Nucleus accumbens (tissue), 56 donors: ENCODE measurements at regions not wholly inside any gene's neighbourhood (a gene's known extent, or its start where the extent isn't known, plus 50 kb on each side); places are given as distances from the start of the nearest gene placed in this dataset.
"Not testable (repeated sequence)": the region's sequence is repeated elsewhere in the genome, so short reads cannot be mapped to it uniquely, and the experiment has no call there.

Experiments
- DNase-seq, 56 donors: peaks; one replicate each; lab custom pipeline; 2025; lab: John Stamatoyannopoulos, UW

DNA sequence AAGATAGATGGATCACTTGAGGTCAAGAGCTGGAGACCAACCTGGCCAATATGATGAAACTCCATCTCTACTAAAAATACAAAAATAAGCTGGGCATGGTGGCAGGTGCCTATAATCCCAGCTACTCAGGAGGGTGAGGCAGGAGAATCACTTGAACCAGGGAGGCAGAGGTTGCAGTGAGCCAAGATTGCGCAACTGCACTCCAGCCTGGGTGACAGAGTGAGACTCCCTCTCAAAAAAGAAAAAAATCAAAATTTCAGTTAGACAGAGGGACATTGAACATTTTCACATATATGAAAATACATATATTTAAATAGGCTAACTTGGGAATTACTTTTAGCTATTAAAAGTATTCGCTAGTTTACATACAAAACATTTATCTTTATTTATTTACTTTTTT, 293.6 kb upstream of the KCNH7 start:
- not testable (repeated sequence) for DNase-seq

DNA sequence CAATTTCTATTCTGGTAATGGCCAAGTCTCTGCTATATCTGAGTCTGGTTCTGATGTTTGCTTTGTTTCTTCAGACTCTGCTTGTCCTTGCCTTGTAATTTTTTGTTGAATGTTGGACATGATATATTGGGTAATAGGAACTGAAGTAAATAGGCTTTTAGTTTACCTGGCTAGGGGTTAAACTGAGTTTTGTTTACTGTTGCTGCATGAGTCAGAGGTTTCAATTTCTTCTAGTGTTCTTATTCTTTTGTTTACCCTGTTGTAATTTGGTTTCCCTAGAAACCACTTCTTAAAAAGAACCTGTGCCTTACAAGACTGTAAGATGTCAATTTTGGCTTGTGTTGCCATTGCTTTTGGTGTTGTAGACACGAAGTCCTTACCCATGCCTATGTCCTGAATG, 285.0 kb upstream of the KCNH7 start:
- DNase-seq, result no peak

DNA sequence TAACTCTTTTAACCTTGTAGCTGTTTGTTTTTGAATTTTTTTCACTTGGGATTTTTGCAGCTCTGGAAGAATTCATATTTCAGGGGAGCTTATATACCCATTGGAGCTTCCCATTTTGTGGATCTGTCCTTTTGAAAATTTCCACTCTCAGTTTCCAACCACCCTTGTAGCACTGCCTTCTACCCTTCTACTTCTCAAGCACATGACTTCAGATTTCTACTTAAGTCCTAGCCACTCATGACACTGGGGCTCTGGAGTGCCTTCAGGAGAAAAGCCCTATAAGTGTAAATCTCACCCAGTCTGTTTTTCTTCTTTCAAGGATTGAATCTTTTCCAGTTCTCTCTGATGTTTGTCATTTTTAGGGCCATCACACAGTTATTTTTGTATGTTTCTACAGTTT, 283.7 kb upstream of the KCNH7 start:
- DNase-seq, result no peak

DNA sequence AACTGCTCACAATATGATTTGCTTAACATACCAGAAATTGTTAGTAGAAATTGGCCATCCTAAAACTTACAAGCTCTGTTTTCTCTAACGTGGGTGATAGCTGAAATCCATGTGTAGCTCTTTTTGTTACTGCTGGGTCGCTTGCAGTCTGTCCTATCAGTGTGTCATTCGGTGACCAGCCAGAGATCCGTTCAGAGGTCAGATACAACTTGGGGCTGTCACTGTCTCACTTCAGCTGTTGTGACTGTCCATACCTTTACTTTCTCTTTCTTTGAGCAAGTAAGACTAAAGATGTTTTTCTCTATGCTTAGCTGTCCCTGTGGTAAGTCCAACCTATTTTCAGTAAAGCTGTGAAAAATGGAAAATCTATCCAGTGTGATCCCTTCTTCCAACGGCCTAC, 282.9 kb upstream of the KCNH7 start:
- no peak for DNase-seq

DNA sequence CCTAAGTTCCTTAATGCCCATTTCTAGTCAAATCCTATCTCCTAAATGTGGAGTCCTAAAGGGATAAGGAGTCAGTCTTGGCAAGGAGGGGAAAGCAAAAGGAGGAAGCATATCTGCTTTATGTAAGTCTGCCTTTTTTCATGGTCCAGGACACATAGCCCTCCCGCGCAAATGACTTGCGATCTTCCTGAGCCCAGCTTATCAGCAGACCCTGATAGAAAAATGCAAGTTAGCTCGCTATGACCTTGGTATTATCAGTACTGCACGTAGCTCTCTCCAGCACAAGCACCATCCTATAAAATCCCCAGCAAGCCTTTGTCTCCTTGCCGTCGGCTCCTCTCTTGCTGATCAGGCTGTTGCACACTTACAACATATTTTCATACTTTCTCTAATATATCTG, 281.4 kb upstream of the KCNH7 start:
- no peak for DNase-seq

DNA sequence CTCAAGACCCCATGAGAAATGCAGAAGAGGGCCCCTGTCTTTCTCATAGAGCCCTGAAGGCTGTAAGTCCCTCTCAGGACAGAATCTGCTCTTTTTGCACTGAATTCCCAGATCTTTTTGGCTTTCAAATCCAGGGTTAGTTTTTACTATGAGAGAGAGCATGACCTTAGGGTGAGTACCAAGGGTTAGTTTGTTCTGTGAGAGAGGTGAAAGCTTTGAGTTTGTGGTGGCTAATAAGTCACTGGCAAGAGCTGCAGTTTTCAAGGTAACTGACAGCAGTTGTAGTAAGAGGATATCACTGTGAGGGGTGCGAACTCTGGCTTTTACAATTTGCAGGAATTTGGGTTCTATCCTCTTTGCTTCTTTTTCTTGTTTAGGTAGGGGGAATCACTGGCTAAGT, 248.4 kb upstream of the KCNH7 start:
- no peak for DNase-seq

DNA sequence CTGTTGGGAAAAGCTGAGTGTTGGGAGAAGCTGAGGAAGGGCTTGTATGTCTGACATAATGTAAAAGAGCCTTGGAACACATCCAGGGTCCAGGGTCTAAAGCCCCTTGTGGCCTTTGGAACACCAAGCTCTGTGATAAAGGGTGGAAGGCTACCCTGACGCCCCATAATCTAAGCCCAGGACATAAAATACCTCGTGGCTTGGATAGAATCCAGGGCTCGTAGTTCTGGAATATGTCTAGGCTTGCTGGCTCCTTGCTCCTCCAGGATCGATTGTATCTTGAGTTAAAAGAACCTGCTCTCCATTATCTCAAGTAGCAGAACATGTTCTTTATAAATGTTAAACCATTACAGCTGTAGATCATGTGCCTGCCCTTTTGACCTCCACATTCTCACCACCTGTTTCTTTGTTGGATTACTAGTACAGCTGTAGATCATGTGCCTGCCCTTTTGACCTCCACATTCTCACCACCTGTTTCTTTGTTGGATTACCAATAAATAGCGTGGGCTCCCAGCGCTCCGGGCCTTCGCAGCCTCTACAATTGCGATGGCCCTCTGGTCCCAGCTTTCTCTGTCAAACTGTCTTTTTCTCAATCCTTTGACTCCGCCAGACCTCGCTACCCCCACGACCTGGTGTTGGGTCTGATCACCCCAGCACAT, 246.9 kb upstream of the KCNH7 start:
- DNase-seq, result not testable (repeated sequence)

DNA sequence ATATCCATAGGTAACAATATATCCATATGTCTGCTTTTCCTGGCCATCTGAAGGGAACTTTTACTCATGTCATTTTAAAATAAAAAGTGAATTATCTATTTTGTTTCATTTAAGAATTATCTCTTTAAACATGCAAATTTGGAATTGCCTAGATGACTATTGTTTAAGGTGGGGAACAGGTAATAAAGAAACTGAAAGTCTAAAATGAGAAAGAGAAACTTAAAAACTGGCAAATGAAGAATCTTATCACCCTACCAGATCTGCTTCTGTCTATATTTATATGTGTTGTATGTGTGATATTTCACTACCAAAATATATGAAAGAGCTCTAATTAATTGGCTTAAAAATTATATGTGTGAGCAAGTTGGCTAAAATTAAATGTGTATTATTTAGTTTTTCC, 243.2 kb upstream of the KCNH7 start:
- DNase-seq, result no peak

DNA sequence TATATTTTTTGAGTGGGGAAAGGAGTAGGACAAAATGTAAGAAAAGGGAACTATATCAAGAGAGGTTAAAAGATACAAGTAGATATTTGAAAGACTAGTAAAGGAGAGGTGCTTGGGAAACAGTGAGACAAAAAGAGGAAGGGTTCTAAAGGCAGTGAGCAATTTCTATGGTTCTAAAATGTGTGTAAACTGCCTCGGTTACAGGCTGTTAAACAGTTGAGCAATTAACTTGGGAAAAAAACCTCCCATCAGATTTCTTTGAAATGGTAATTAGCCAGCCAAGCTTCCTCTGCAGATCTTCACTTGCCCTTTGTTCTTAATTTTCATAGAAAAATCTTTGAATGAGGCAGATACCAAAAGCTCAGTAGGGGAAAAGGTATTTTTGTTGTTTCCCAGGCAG, 238.7 kb upstream of the KCNH7 start:
- DNase-seq, result no peak

DNA sequence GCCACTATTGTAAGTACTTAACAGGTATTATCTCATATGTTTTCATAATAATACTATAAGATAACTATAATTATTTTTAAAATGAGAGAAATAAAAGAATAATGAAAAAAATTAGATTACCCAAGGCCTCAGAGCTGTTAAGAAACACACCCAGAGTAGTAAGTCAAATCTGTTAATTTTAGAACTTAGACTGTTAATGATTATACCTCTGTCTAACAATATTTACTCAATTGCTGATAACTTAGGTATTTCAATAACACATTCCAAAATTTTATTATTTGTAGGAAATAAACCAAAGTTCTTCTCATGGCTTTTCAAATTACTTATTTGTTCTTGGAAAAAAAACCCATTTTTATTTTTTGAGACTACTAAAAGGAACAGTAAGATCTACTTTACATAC, 227.5 kb upstream of the KCNH7 start:
- no peak for DNase-seq

DNA sequence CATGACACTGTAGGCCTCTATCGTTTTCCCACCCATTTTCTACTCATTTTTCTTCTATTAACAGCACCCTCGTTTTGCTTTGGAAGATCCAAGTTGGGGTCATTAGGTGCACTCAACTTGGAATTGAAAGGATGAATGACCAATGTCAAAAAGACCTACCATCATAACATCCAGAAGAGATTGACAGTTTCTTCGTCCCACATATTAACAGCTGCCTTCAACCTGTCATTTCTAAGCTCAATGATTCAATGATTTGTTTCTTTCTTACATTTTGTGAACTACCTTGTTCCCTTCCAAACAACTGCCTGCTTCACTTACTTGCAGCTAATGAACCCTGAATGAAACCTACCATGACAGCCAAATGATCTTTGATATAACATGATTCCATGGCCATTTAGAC, 224.0 kb upstream of the KCNH7 start:
- no peak for DNase-seq

DNA sequence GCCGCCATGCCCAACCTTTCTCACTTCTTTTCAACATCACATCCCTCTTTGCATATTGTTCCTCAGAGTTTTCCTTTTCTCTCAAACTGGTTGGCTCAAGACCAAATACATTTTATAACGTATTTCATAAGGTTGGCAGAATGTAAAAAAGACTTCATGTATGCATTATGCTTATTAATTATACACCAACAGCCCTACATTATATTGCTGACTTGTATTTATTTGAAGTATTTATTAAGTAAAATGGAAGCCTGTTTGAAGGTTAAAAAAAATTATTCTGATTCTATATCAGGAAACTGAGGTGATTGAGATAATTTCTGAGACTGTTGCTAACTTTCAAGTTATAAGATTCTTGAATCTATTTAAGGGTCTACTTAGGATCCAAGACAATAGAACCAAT, 208.0 kb upstream of the KCNH7 start:
- DNase-seq, result no peak

DNA sequence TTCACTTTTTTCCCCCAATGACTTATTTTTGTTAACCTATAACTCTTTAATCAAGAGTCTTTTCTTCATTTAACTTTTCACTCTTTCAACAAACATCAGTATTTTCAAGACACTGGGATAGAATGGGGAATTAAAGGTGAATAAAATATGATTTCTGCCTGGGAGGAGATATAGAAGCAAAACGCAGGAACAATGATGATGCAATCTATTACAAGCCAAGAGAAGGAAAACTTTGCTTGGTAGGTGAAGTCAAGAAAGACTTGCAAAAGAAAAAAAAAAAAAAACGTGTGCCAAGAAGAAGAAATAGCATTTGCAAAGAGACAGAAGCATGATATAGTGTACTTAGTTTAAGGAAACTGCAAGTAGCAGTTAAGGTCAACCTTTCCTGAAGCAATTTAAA, 207.3 kb upstream of the KCNH7 start:
- DNase-seq, result no peak

DNA sequence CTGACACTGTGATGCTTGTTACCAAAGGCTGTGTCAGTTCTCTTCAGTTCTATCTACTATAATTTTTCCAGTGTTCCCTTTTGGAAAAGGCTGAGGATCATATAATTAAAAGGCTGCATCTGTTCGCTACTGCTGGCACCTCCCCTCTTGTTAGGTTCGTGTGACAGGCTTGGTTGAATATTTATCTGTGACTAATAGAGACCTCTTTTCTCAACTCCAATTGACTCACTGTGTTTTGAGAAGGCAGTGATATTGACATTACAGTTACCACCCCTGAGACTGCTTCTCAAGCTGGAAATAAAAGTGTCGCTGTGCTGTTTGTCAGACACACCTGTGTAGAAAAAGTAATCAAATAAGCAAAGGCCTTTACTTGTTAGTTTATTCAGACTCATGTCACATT, 205.5 kb upstream of the KCNH7 start:
- DNase-seq, result no peak

DNA sequence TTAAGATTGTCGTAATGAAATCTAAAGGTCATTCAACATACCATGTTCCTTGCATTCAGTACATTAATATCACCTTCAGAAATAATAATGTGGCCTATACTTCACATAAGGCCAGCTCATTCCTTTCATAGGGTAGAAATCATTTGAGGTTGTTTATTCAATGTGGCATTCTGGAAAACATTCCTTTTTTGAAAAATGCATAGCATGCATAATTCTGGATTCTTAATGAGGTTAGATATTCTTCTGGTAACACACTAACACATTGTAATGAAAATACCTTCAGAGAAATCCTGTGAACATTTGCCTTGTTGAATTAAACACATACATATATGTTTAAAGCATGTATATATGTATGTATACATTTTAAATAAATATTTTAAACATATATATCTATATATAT, 204.6 kb upstream of the KCNH7 start:
- no peak for DNase-seq

DNA sequence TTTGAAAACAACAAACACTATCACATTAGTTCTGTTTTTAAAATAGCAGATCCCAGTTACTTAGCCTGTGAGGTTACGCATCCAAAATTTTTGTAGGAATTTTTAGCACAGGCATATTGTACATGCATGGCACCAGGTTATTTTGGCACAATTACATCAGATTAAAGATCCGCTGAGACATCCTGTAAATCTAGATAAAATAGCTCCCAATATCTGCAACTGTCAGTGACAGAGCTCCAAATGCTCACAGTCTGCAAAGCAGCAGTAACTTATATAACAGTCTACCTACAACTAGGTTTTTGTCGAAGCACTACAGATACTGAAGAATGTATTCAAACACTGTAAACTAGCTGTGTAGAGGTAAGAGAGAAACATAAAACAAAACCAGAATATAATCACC, 200.7 kb upstream of the KCNH7 start:
- DNase-seq, result peak in 2 of 56 donors; percentile 2 to 4

DNA sequence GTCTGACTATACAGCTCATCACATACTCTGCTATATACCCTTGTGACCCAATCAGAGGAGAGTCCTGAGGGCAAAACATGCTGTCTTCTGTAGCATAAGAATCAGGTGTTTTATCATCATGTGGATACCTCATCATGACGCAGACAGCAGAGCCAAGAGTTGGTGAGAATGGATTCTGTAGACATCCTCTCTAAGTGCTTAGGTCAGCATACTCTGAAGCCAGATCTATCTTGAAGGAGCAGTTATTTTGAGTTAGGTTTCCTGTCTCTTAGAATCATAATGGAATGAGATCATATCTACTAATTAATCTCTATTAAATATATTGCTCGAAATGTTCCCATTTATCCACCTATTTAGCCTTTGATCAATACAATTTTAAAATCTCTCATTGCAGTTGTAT, 190.2 kb upstream of the KCNH7 start:
- DNase-seq, result no peak

DNA sequence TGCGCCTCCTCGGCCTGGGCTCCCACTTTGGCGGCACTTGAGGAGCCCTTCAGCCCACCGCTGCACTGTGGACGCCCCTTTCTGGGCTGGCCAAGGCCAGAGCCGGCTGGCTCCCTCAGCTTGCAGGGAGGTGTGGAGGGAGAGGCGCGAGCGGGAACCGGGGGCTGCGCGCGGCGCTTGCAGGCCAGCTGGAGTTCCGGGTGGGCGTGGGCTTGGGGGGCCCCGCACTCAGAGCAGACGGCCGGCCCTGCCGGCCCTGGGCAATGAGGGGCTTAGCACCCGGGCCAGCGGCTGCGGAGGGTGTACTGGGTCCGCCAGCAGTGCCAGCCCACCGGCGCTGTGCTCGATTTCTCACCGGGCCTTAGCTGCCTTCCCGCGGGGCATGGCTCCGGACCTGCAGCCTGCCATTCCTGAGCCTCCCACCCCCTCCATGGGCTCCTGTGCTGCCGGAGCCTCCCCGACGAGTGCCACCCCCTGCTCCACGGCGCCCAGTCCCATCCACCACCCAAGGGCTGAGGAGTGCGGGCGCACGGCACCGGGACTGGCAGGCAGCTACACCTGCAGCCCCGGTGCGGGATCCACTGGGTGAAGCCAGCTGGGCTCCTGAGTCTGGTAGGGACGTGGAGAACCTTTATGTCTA, 187.7 kb upstream of the KCNH7 start:
- not testable (repeated sequence) for DNase-seq

DNA sequence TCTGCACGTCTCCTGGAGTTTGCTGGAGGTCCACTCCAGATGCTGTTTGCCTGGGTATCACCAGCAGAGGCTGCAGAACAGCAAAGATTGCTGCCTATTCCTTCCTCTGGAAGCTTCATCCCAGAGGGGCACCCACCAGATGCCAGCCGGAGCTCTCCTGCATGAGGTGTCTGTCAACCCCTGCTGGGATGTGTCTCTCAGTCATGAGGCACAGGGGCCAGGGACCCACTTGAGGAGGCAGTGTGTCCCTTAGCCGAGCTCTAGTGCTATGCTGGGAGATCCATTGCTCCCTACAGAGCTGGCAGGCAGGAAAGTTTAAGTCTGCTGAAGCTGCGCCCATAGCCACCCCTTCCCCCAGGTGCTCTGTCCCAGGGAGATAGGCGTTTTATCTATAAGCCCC, 178.3 kb upstream of the KCNH7 start:
- DNase-seq, result not testable (repeated sequence)

DNA sequence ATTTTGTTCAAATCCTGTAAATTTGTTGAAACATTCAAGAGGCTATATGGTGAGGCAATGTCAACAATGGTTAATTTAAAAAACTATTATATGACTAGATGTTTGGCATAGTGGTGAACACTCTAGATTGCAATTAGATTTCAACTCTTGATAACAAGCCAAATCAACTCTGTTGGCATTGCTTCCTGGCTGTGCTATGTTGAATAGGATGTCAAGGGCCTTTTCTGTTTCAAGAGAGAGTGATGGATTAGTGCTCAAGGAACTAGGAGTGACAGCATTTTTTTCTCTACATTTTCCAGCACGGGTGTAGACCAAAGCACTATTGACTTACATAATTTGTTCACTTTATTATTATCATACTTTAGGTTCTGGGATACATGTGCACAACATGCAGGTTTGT, 172.4 kb upstream of the KCNH7 start:
- no peak for DNase-seq

DNA sequence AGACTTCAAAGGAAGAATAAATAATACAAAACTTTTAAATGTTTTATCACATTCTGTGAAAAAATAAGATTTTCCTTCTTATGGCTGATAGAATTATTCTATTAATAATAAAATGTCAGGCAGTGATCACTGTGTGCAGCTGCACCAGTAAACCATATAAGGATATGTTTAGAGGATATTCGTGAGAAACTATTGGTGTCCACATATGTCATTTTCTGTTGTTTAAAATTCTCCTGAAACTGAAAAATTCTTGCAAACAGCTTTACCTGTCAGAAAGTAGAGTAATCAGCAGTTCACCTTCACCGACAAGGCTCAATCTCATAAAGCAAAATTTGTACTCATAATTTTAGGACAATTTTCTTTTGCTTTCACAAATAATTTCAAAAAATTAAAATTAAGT, 170.1 kb upstream of the KCNH7 start:
- no peak for DNase-seq

DNA sequence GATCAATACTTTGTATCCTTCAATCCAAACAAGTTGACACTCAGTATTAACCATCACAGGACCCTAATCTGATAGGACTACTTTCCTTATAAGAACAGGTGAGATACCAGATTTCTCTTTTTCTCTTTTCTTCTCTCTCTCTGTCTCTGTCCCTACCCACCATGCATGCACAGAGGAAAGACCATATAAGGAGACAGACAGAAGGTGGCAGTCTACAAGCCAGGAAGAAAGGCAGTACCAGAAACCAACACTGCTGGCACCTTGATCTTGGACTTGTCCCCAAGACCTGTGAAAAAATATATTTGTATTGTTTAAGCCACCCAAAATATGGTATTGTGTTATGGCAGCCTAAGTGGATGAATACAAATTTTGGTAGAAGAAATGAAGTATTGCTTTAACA, 156.2 kb upstream of the KCNH7 start:
- DNase-seq, result no peak

DNA sequence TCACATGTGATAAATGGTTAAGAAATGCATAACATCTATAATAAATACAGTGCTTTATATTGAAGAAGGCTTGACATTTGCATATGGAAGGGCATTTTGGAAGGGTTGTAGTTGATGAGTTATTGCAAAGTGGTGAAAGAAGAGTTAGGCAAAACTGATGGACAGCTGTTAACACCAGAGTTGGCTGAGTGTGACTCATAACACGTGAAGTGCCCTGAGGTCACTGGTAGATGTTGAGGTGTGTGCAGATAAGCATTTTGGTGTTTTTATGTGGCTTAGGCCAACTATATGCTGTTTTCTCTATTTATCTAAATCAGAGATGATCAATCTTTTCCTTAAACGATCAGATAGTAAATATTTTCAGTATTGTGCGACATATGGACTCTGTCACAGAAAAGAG, 154.3 kb upstream of the KCNH7 start:
- DNase-seq, result no peak
